HepG2 (cell line): ENCODE measurements at regions not wholly inside any gene's neighbourhood (a gene's known extent, or its start where the extent isn't known, plus 50 kb on each side); places are given as distances from the start of the nearest gene placed in this dataset.

Experiments
- ATAC-seq: fragments of 200-7000 bp; cut with Tn5 transposase; 3 replicates; pipeline ENCODE4 v1.9.1; 2020; ENCODE audit warnings: mild to moderate bottlenecking, moderate library complexity
- BruUV-seq: library from RNA; stranded (reverse); fragments of 400-500 nt; replicated peaks from 2 replicates; lab custom pipeline; 2021; lab: Mats Ljungman, UMichigan
- CTCF ChIA-PET: fragments of 300-600 bp; formaldehyde crosslinking; extraction: SDS; loops from one replicate; lab custom pipeline; 2021; ENCODE audit warnings: low total read pairs, inconsistent platforms, low intra/inter-chr PET ratio; lab: Yijun Ruan, JAX
- POLR2A ChIA-PET: fragments of 350-600 bp; sonication (Branson Sonifier 250); formaldehyde crosslinking; loops from one replicate; lab custom pipeline; 2020; ENCODE audit warnings: antibody characterized with exemption, inconsistent platforms; lab: Yijun Ruan, JAX
- DNase-seq: peaks from one replicate; pipeline ENCODE4 v3.0.0-alpha.2; 2015; ENCODE audit warnings: low spot score
- FAIRE-seq: peaks from 3 replicates; lab custom pipeline; 2011; peaks lifted over from hg19 to GRCh38; lab: Jason Lieb, UNC
- H2AFZ ChIP-seq: one replicate; pipeline ENCODE4 v1.6.1; 2011; ENCODE audit warnings: low read length, inconsistent platforms
- H3K27ac ChIP-seq: fragments of 300-600 bp; 3 replicates; pipeline ENCODE4 v1.8.0; 2011; ENCODE audit warnings: mixed run types, mild to moderate bottlenecking, mixed read lengths, low read length, inconsistent platforms; ENCODE audit not compliant: insufficient read depth; ENCODE audit errors: extremely low read length
- H3K27me3 ChIP-seq, 2 experiments: fragments of 200-600 bp in 1 of 2; 2 replicates in 1 of 2; 3 replicates in 1 of 2; pipeline versions ENCODE4 v1.6.0 to v1.8.0; 2011; ENCODE audit warnings: low read length in 2 of 2, mild to moderate bottlenecking in 2 of 2, moderate library complexity in 2 of 2, inconsistent platforms in 1 of 2; ENCODE audit not compliant: insufficient read depth in 2 of 2, control insufficient read depth in 1 of 2
- H3K36me3 ChIP-seq, 2 experiments: fragments of 200-600 bp in 1 of 2; replicated peaks in 1 of 2; 2 replicates in 1 of 2; 3 replicates in 1 of 2; pipeline versions ENCODE4 v1.5.1 to v1.8.0; 2011; ENCODE audit warnings: low read length in 2 of 2, inconsistent platforms in 1 of 2; ENCODE audit not compliant: insufficient read depth in 2 of 2, control insufficient read depth in 1 of 2
- H3K4me1 ChIP-seq: 2 replicates; pipeline ENCODE4 v1.5.1; 2012; ENCODE audit warnings: low read length, inconsistent platforms; ENCODE audit not compliant: insufficient read depth
- H3K4me2 ChIP-seq: 2 replicates; pipeline ENCODE4 v1.6.0; 2011; ENCODE audit warnings: low read depth, low read length, inconsistent platforms
- H3K4me3 ChIP-seq, 3 experiments: fragments of 200-600 bp in 1 of 3; sonication (generic), shearing (Covaris generic) in 1 of 3; replicated peaks in 1 of 3; 2 replicates each; pipeline ENCODE4 v1.5.1; 2011 to 2016; ENCODE audit warnings: low read length in 3 of 3, inconsistent platforms in 2 of 3, low read depth in 2 of 3, mild to moderate bottlenecking in 2 of 3, control low read depth in 1 of 3, mixed read lengths in 1 of 3; ENCODE audit not compliant: insufficient read depth in 1 of 3
- H3K79me2 ChIP-seq: one replicate; pipeline ENCODE4 v1.6.1; 2011; ENCODE audit warnings: low read length, inconsistent platforms; ENCODE audit not compliant: insufficient read depth
- H3K9ac ChIP-seq: 2 replicates; pipeline ENCODE4 v1.6.0; 2011; ENCODE audit warnings: mild to moderate bottlenecking, low read depth, low read length, inconsistent platforms; ENCODE audit not compliant: insufficient read depth
- H3K9me3 ChIP-seq: 2 replicates; pipeline ENCODE4 v1.5.1; 2012; ENCODE audit warnings: mild to moderate bottlenecking, low read length
- H4K20me1 ChIP-seq: 2 replicates; pipeline ENCODE4 v1.6.0; 2011; ENCODE audit warnings: inconsistent platforms, mild to moderate bottlenecking, low read length, moderate library complexity; ENCODE audit not compliant: insufficient read depth
- CREB1 ChIP-seq, 2 experiments: fragments of 450-650 bp in 1 of 2; IDR thresholded peaks; 2 replicates each; pipeline ENCODE4 v1.6.1; 2016 to 2017; ENCODE audit warnings: control low read depth in 1 of 2, mild to moderate bottlenecking in 1 of 2, missing compliant biosample characterization in 1 of 2, missing genetic modification characterization in 1 of 2
- MAX ChIP-seq: IDR thresholded peaks from 2 replicates; pipeline ENCODE4 v1.6.1; 2012; ENCODE audit warnings: inconsistent platforms
- MIXL1 ChIP-seq: IDR thresholded peaks from 2 replicates; pipeline ENCODE4 v1.6.1; 2016
- PCBP1 ChIP-seq: fragments of 200-400 bp; formaldehyde crosslinking; IDR thresholded peaks from 2 replicates; pipeline ENCODE4 v1.6.1; 2017; ENCODE audit warnings: mild to moderate bottlenecking, low read depth, low read length, borderline replicate concordance
- RFXANK ChIP-seq: IDR thresholded peaks from 2 replicates; pipeline ENCODE4 v1.6.1; 2016
- RORA ChIP-seq: sonication (generic); formaldehyde crosslinking; IDR thresholded peaks from 2 replicates; pipeline ENCODE4 v1.5.0; 2020; ENCODE audit warnings: mild to moderate bottlenecking, missing genetic modification reagents, moderate library complexity
- SPEN ChIP-seq: sonication (generic); formaldehyde crosslinking; IDR thresholded peaks from 2 replicates; pipeline ENCODE4 v1.5.1; 2020; ENCODE audit warnings: low read depth, mild to moderate bottlenecking, missing genetic modification reagents
- ZNF362 ChIP-seq: sonication (generic); formaldehyde crosslinking; IDR thresholded peaks from 2 replicates; pipeline ENCODE4 v1.4.0; 2020; ENCODE audit warnings: missing genetic modification reagents, mild to moderate bottlenecking, borderline replicate concordance
- ZNF460 ChIP-seq: sonication (generic); formaldehyde crosslinking; IDR thresholded peaks from 2 replicates; pipeline ENCODE4 v1.5.1; 2020; ENCODE audit warnings: missing genetic modification reagents, mild to moderate bottlenecking, borderline replicate concordance
- ZNF841 ChIP-seq: sonication (generic); formaldehyde crosslinking; IDR thresholded peaks from 2 replicates; pipeline ENCODE4 v1.8.1; 2023; ENCODE audit warnings: missing genetic modification reagents, borderline replicate concordance
- ZNF879 ChIP-seq: sonication (generic); formaldehyde crosslinking; IDR thresholded peaks from 2 replicates; pipeline ENCODE4 v1.8.1; 2023; ENCODE audit warnings: missing genetic modification reagents
- WGBS: methylation state at CpG from one replicate; pipeline ENCODE4 v1.1.6; 2017; ENCODE audit warnings: low lambda C conversion rate; 5-methylcytosine and 5-hydroxymethylcytosine counted together
- in situ Hi-C: cut with HindIII; loops from 2 replicates; pipeline ENCODE4 v1.10.0; 2017; ENCODE audit warnings: low pct_unique_long_range_greater_than_20kb; ENCODE audit not compliant: extremely low pct_ligation_motif_present
- intact Hi-C: fragments of 100-400 bp; cut with micrococcal nuclease; formaldehyde crosslinking; loops from one replicate; pipeline ENCODE4 v1.10.0; 2022; ENCODE audit not compliant: unreplicated experiment

DNA sequence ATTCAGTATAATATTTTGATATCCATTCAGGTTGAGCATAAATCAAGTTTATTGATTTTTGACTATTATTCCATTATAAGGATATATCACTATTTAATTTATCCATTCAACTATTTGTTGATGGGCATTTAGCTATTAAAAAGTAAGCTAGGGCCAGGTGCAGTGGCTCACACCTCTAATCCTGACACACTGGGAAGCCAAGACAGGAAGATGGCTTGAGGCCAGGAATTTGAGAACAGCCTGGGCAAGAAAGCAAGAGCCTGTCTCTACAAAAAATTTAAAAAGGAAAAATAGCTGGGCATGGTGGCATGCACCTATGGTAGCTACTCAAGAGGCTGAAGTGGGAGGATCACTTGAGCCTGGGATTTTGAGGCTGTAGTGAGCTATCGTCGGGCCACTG is 183.5 kb downstream of the HNMT start:
- Histone ChIP-seq H3K9ac (no peak overlapping the region), H3K4me3 (no peak overlapping the region), H2AFZ (no peak overlapping the region), H3K27ac (no peak overlapping the region), H3K4me1 (no peaks in the 10 kb centered on the region), H4K20me1 (no peaks in the 10 kb centered on the region), H3K79me2 (no peaks in the 10 kb centered on the region), H3K27me3 (no peaks in the 10 kb centered on the region), H3K9me3 (no peaks in the 10 kb centered on the region), H3K4me2 (no peak overlapping the region), H3K36me3 (no peaks in the 10 kb centered on the region)
- in situ Hi-C loops, result no loop called here
- ATAC-seq, result no peak
- no peak for FAIRE-seq
- 98% methylated on average over 2 of the region's 2 CpGs for WGBS
- ChIA-PET CTCF (no interaction called here), POLR2A (no interaction called here)
- intact Hi-C loops, result no loop called here
- no peak for DNase-seq
- TF ChIP-seq SPEN, result no peak
- no peak for TF ChIP-seq PCBP1
- TF ChIP-seq ZNF879 (CRISPR knock-in tag), result no peak
- no peak for TF ChIP-seq CREB1 (IDR thresholded peaks at IDR 0.05)
- TF ChIP-seq CREB1 (CRISPR knock-in tag; IDR thresholded peaks at IDR 0.05), result no peak
- TF ChIP-seq MIXL1 (CRISPR knock-in tag), result no peak
- no peak for TF ChIP-seq RORA (CRISPR knock-in tag)
- TF ChIP-seq ZNF362 (CRISPR knock-in tag), result no peak
- no peak for TF ChIP-seq RFXANK (CRISPR knock-in tag)
- no peak for TF ChIP-seq ZNF460
- TF ChIP-seq ZNF841, result no peak
- no peak for TF ChIP-seq MAX
- BruUV-seq, result no TSS peak
